DMS53 treated with DMSO at 0.1 percent for 48 hours (cell line): ENCODE measurements at regions not wholly inside any gene's neighbourhood (a gene's known extent, or its start where the extent isn't known, plus 50 kb on each side); places are given as distances from the start of the nearest gene placed in this dataset.

Experiments
- DNase-seq: peaks from one replicate; lab custom pipeline; 2025; ENCODE audit not compliant: unreplicated experiment; lab: John Stamatoyannopoulos, UW

DNA sequence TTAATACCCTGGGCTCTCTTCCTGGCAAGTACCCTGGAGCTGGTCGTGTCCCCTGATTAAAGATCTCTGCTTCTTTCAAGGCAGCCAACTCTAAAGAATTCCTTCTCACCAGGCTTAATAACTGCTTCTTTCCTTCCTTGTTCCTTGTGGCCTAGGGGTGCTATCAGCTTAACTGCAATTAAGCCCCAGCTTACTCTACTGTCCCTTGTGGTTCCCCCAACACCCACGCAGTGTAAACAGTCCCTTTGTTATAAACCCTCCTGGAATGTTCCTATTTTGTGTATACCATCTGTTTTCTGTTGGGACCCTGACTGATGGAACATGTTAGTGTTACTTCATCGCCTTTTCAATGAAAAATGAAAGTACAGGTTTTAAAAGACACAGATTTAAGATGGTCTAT is 126.4 kb upstream of the KIRREL3 start:
- no peak for DNase-seq

DNA sequence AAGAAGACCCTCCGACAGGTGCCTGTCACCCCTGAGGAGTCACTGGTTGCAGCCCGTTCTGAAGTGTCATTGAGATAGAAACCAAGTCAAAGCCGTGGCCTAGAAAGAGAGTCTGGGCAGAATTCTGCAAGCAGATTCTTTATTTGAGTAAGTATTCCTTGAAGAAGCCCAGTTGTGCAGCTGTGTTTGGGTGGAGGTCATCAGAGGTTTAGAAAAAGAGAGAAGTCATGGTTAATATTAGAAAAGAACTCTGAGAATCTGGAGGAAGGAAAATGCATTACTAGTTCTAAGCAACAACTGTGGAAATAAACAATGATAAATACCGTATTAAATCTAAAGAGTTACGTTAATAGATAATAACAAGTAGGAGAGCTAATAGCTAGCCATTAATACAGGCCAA is 118.8 kb upstream of the KIRREL3 start:
- no peak for DNase-seq

DNA sequence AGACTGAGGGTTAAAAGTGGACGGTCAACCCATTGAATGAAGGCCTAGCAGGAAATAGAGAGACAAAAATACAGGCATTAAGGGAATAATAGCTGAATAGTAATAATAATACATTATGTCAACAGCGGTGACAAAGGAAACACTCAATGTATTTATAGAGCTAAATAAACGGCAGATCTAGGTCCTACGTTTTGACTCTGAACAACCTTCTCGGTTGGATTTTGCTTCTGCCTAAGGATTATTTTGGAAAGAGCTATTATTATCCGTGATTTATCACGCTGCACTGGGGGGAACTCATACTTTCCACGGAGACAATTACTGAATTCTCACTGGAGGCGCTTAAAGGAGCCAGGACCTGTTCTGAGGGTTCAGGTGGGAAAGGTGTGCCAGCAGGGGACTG is 118.2 kb upstream of the KIRREL3 start:
- DNase-seq, result no peak

DNA sequence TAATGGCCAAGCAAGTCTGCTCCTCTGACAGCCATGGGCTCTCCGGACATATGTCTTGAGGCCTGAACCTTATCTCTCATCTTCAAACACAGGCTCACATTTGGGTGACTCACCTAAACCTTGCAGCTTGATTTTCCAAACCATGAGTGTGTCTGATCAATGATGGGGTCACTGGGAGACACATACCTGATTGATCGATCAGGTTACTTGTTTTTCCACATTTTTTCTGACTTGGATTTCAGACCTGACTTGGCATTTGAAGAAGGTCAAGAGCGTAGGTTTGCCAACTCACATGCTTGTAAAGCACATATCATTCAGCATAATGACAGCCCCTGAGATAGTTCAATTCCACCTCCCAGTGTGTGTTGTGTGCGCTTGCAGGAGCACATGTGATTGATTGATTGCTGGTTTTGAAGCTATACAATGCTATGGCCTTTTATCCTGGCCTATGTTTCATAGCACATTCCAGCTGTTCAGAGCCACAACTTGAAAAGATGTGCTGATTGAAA is 116.7 kb upstream of the KIRREL3 start:
- no peak for DNase-seq

GRCh38 chr11:127115844-127116243 is 115.3 kb upstream of the KIRREL3 start:
- DNase-seq, result no peak

GRCh38 chr11:127114035-127114434 is 113.5 kb upstream of the KIRREL3 start:
- DNase-seq, result no peak

DNA sequence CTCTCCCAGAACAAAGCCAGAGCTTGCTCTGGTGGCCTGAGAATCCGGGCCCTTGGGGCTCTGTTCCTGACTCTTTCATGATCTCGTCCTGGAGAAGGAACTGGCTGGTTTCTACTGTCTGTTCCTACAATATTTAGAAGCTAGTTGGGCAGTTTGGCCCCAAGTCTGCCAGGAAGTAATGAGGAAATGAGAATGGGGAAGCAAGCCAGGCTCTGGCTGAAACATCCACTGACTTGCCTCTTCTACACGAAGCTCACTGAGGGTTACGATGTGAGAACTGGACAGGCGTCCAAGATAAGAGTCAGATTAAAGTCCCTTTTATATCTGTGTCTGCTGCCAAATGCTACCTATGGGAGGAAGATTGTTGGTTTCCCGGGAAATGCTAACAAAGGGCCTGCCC is 110.0 kb upstream of the KIRREL3 start:
- DNase-seq, result no peak

GRCh38 chr11:127109796-127110480 is 109.4 kb upstream of the KIRREL3 start:
- no peak for DNase-seq

DNA sequence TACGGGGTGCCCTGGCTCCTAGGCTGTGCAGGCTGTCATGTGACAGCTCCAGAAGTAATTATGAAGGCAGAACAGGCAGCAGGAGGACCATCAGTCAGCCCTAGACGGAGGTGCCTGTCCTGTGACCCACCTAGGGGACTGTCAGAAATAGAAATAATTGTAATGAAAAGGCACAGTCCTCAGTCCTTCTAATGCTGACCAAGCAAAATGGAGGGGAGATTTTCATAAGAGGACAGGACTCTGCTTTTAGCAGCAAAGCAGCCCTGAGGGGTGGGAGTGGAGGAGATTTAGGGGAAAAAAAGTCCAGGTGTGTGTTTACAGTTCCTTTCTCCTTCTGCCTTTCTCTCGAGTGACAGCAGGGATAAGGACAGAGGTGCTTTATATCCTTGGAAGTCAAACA is 108.3 kb upstream of the KIRREL3 start:
- no peak for DNase-seq

GRCh38 chr11:127106938-127107337 is 106.4 kb upstream of the KIRREL3 start:
- DNase-seq, result no peak

DNA sequence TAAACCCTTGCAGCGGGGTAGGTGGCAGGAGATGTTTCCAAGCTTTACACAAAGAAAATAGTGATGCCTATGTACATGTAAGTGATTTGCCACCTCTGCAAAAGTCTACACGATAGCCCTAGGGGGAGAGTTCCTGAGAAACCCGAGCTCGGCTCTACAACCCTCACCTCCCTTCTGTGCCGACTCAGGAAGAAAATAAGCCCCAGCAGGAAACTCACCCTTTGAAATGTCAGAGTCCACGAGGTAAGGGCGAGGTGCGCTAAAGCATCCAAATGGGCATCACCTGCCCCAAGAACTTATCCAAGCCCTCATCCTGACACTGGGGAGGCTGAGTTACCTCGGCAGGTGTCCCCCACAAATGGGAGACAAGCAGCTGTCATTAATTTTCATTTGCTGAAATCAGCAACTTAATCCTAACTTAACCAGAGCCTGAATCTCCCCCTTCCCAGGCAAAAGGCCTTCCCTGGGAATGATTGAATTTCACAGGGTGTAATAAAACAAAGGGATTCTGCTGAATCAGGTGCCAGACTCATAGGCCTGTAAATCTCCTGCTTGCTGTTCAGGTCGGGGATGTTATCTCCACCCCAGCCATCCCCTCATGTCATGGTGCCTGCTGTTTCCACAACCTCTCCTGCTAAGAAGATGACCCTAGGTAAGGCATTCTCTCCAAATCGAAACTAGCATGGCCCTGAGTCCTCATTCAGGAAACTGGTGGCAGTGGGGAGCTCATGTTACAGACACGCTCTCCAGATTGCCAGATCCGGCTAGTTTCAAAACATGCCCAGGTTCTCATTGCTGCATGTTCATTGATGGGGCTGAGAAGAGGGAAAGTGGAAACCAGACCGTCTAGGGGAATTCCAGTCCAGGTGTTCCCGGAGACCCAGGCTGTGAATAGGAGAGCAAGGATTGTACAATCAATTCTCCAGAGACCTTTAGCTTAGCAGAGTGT is 105.3 kb upstream of the KIRREL3 start:
- DNase-seq, result peak; percentile 69

- no peak for DNase-seq
Measured at GRCh38 chr11:127103586-127104388, 103.2 kb upstream of the KIRREL3 start.

DNA sequence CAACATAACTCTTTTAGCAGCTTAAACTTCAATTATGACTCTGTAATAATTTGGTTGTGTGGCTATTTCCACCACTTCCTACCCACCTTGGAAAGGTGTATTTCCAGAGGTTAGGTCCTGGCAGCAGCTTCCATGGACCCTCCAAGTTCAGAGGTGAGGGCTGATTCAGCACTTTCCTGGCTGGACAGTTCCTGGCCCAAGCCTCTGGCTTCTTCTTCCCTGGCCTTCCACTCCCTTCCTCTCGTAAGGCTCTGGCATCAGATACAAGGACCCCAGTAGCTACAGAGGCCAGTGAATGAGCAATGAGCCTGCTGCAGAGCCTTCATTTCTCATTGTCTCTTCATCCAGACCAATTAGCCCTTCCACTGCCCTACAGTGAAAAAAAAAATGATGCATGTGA is 98.1 kb upstream of the KIRREL3 start:
- no peak for DNase-seq

DNA sequence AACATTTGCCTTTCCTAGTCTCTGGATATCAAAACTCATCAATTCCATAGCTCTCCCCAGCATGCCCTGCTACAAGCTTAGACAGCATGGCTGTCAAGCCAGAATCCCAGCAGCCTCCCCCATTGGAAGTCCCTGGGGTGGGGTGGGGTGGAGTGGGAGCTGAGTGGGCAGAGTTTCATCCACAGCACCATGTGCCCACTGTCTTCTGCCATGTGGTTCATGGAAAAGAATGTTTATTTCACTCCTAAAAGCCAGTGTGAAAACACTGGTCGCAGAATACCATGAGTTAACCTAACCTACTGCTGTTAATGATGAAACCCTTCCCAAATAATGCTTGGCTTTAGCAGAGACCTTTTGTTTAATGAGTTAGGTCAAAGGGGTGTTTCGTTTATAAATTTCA is 80.2 kb upstream of the KIRREL3 start:
- no peak for DNase-seq

- DNase-seq, result no peak
Measured at GRCh38 chr11:127075758-127076157, 75.2 kb upstream of the KIRREL3 start.

GRCh38 chr11:127074151-127074761 is 73.7 kb upstream of the KIRREL3 start:
- DNase-seq, result peak; percentile 78

GRCh38 chr11:127073621-127074020 is 73.1 kb upstream of the KIRREL3 start:
- no peak for DNase-seq

DNA sequence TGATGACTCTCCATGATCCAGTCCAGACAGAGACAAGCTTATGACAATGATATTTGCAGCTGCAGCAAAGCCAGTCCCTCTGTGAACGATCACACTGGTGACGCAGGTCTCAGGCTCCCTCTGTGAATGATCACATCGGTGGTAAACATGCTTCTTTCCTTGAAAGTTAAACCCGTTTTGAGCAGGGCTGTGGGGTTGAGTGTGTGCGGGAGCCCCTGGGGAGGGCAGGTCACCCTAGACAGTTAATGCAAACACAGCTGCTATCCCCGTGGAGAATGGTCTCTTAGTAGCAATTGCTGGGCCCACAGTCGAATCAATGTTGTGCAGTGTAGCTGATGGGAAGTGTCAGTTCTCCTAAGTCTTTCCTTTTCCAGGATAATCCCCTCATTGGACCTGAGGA is 71.0 kb upstream of the KIRREL3 start:
- no peak for DNase-seq

DNA sequence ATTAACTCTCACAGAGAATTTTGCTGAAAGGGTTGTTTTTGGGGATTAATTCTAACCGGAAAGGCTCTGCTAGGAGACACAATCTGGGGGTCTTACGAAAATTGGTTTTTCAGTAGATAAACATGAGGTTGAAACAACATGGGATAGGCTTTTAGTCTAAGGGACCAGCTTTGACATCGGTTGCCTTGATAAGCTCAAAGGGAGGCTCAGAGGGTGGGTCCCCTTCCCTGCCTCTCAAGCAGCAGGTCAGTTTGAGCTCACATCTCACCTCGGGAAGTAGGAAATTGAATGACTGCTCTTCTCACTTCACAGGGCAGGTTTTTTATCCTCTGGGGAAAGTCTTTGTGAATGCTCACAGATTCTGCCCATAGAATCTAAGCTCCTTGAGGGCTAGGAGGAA is 70.2 kb upstream of the KIRREL3 start:
- DNase-seq, result no peak

DNA sequence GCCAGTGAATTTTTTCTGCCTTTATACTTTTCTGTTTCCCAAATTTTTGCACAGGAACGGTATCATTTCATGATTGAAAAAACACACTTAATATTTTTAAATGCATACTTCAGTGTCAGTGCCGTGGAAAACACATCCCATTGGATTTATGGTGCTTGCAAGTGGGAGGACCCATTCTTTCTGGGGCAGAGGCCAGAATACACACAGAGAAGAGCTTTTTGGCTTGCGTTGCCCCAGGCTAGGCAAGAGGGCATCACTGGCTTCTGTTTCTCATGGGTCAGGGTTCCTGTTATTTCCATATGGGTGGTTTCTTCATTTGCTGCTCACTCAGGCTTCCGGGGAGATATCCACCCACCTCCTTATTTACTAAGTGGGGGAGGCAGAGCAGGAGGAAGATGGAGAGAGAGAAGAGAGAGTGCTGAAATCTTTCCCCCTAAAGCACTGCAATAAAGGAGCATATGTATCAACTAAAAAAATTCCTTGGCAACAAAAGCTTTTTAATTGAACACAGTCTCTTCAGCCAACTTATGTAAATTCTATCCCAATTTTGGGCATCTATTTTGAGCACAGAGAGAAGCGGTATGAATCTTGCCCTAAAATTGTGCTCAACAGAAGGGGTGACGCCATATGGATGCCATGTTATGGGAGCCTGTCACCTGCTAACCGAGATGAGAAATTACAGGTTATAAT is 66.0 kb upstream of the KIRREL3 start:
- no peak for DNase-seq
